ENCODE measurements at regions not wholly inside any gene's neighbourhood (a gene's known extent, or its start where the extent isn't known, plus 50 kb on each side); places are given as distances from the start of the nearest gene placed in this dataset.

- Mint-ChIP-seq H3K4me1 (ENCODE audit: low read depth) (peaks cover 20% of the 10 kb centered on the region), H3K4me3 (no peak overlapping the region), H3K27ac (peak overlapping the region; percentile 72), H3K27me3 (no peaks in the 10 kb centered on the region), H3K36me3 (ENCODE audit: low read depth) (peaks cover 16% of the 10 kb centered on the region), H3K9me3 (peaks cover 31% of the 10 kb centered on the region)
- intact Hi-C loops (cut with micrococcal nuclease) = loop anchor here (2.0 kb wide), 1 partner anchor 15 kb away; no protein-coding TSS in a partner anchor
Observed at GRCh38 chr6:105967917-105968602, 118.1 kb upstream of the PRDM1 start.

- H3K27me3 Mint-ChIP-seq = no peaks in the 10 kb centered on the region
- peaks cover 20% of the 10 kb centered on the region for H3K4me1 Mint-ChIP-seq (ENCODE audit: low read depth)
- H3K36me3 Mint-ChIP-seq (ENCODE audit: low read depth) = peaks cover 5% of the 10 kb centered on the region
- intact Hi-C loops (cut with micrococcal nuclease) = no loop called here
- no peak overlapping the region for H3K4me3 Mint-ChIP-seq
- H3K9me3 Mint-ChIP-seq = peaks cover 19% of the 10 kb centered on the region
- H3K27ac Mint-ChIP-seq = no peak overlapping the region
Observed at GRCh38 chr6:105966481-105966880, 119.7 kb upstream of the PRDM1 start.

GRCh38 chr6:105964979-105965760, 121.0 kb upstream of the PRDM1 start:
- Mint-ChIP-seq H3K36me3 (ENCODE audit: low read depth) (peaks cover 5% of the 10 kb centered on the region), H3K27ac (peak overlapping the region; percentile 56), H3K27me3 (no peaks in the 10 kb centered on the region), H3K4me1 (ENCODE audit: low read depth) (peaks cover 20% of the 10 kb centered on the region), H3K4me3 (no peak overlapping the region), H3K9me3 (peaks cover 10% of the 10 kb centered on the region)
- intact Hi-C loops (cut with micrococcal nuclease) = no loop called here

- H3K27ac Mint-ChIP-seq = peak overlapping the region; percentile 92
- intact Hi-C loops (cut with micrococcal nuclease) = loop anchor here (5.0 kb wide), 2 partner anchors 38 to 47 kb away; no protein-coding TSS in a partner anchor
- peaks cover 36% of the 10 kb centered on the region for H3K4me1 Mint-ChIP-seq (ENCODE audit: low read depth)
- peaks cover 7% of the 10 kb centered on the region for H3K9me3 Mint-ChIP-seq
- no peaks in the 10 kb centered on the region for H3K36me3 Mint-ChIP-seq (ENCODE audit: low read depth)
- H3K4me3 Mint-ChIP-seq = no peak overlapping the region
- H3K27me3 Mint-ChIP-seq = no peaks in the 10 kb centered on the region
Observed at GRCh38 chr6:105954148-105954547, 132.0 kb upstream of the PRDM1 start.

- H3K27me3 Mint-ChIP-seq = no peaks in the 10 kb centered on the region
- peaks cover 7% of the 10 kb centered on the region for H3K9me3 Mint-ChIP-seq
- no peaks in the 10 kb centered on the region for H3K36me3 Mint-ChIP-seq (ENCODE audit: low read depth)
- intact Hi-C loops (cut with micrococcal nuclease) = loop anchor here (2.0 to 5.0 kb wide), 3 partner anchors 16 to 46 kb away; no protein-coding TSS in a partner anchor
- no peak overlapping the region for H3K4me3 Mint-ChIP-seq
- peaks cover 36% of the 10 kb centered on the region for H3K4me1 Mint-ChIP-seq (ENCODE audit: low read depth)
- peak overlapping the region; percentile 92 for H3K27ac Mint-ChIP-seq
Observed at GRCh38 chr6:105952772-105953690, 133.1 kb upstream of the PRDM1 start.

- H3K27ac Mint-ChIP-seq = peak overlapping the region; percentile 92
Observed at GRCh38 chr6:105952326-105952725, 133.8 kb upstream of the PRDM1 start.

GRCh38 chr6:105951322-105951721, 134.8 kb upstream of the PRDM1 start:
- no peaks in the 10 kb centered on the region for H3K36me3 Mint-ChIP-seq (ENCODE audit: low read depth)
- no peaks in the 10 kb centered on the region for H3K27me3 Mint-ChIP-seq
- intact Hi-C loops (cut with micrococcal nuclease) = loop anchor here (5.0 kb wide), 2 partner anchors 41 to 44 kb away; no protein-coding TSS in a partner anchor
- peak overlapping the region; percentile 92 for H3K27ac Mint-ChIP-seq
- H3K9me3 Mint-ChIP-seq = no peaks in the 10 kb centered on the region
- H3K4me1 Mint-ChIP-seq (ENCODE audit: low read depth) = peaks cover 36% of the 10 kb centered on the region
- no peak overlapping the region for H3K4me3 Mint-ChIP-seq

More at GRCh38 chr6:105952326-105952725, 133.8 kb upstream of the PRDM1 start:
- Mint-ChIP-seq H3K36me3 (ENCODE audit: low read depth) (no peaks in the 10 kb centered on the region), H3K9me3 (peaks cover 7% of the 10 kb centered on the region), H3K27me3 (no peaks in the 10 kb centered on the region), H3K4me3 (no peak overlapping the region), H3K4me1 (ENCODE audit: low read depth) (peaks cover 36% of the 10 kb centered on the region)
- intact Hi-C loops (cut with micrococcal nuclease) = loop anchor here (2.0 to 5.0 kb wide), 3 partner anchors 16 to 45 kb away; no protein-coding TSS in a partner anchor

GRCh38 chr6:105949869-105950268, 136.3 kb upstream of the PRDM1 start:
- Mint-ChIP-seq H3K27me3 (no peaks in the 10 kb centered on the region), H3K27ac (peak overlapping the region; percentile 91), H3K9me3 (no peaks in the 10 kb centered on the region), H3K4me1 (ENCODE audit: low read depth) (peaks cover 46% of the 10 kb centered on the region), H3K36me3 (ENCODE audit: low read depth) (no peaks in the 10 kb centered on the region), H3K4me3 (no peak overlapping the region)
- intact Hi-C loops (cut with micrococcal nuclease) = loop anchor here (5.0 to 10.0 kb wide), 3 partner anchors 42 to 215 kb away; no protein-coding TSS in a partner anchor

GRCh38 chr6:105943514-105943913, 142.6 kb upstream of the PRDM1 start:
- Mint-ChIP-seq H3K27ac (no peak overlapping the region), H3K9me3 (no peaks in the 10 kb centered on the region), H3K27me3 (no peaks in the 10 kb centered on the region), H3K4me3 (no peak overlapping the region), H3K36me3 (ENCODE audit: low read depth) (no peaks in the 10 kb centered on the region), H3K4me1 (ENCODE audit: low read depth) (peaks cover 40% of the 10 kb centered on the region)
- intact Hi-C loops (cut with micrococcal nuclease) = loop anchor here (10.0 kb wide), 1 partner anchor 209 kb away; no protein-coding TSS in a partner anchor

- intact Hi-C loops (cut with micrococcal nuclease) = loop anchor here (10.0 kb wide), 1 partner anchor 207 kb away; no protein-coding TSS in a partner anchor
- Mint-ChIP-seq H3K9me3 (no peaks in the 10 kb centered on the region), H3K4me3 (no peak overlapping the region), H3K36me3 (ENCODE audit: low read depth) (no peaks in the 10 kb centered on the region), H3K27ac (peak overlapping the region; percentile 0), H3K4me1 (ENCODE audit: low read depth) (peaks cover 40% of the 10 kb centered on the region), H3K27me3 (no peaks in the 10 kb centered on the region)
Observed at GRCh38 chr6:105941621-105942412, 144.3 kb upstream of the PRDM1 start.

GRCh38 chr6:105940990-105941389, 145.1 kb upstream of the PRDM1 start:
- intact Hi-C loops (cut with micrococcal nuclease) = loop anchor here (10.0 kb wide), 1 partner anchor 206 kb away; no protein-coding TSS in a partner anchor
- Mint-ChIP-seq H3K36me3 (ENCODE audit: low read depth) (no peaks in the 10 kb centered on the region), H3K4me1 (ENCODE audit: low read depth) (peaks cover 43% of the 10 kb centered on the region), H3K27me3 (no peaks in the 10 kb centered on the region), H3K9me3 (no peaks in the 10 kb centered on the region), H3K4me3 (no peak overlapping the region), H3K27ac (no peak overlapping the region)

GRCh38 chr6:105936972-105937371, 149.2 kb upstream of the PRDM1 start:
- Mint-ChIP-seq H3K4me1 (ENCODE audit: low read depth) (peaks cover 38% of the 10 kb centered on the region), H3K4me3 (no peak overlapping the region), H3K36me3 (ENCODE audit: low read depth) (no peaks in the 10 kb centered on the region), H3K27ac (no peak overlapping the region), H3K9me3 (no peaks in the 10 kb centered on the region), H3K27me3 (no peaks in the 10 kb centered on the region)
- intact Hi-C loops (cut with micrococcal nuclease) = loop anchor here (5.0 kb wide), 1 partner anchor 55 kb away; no protein-coding TSS in a partner anchor

All from dendritic cell treated with granulocyte-macrophage colony-stimulating factor and Interleukin-4, amounts not matched to agents 40 ng/mL and 50 ng/mL, for 4 days (primary cell).